Endothelial cell of umbilical vein (primary cell): ENCODE measurements at regions not wholly inside any gene's neighbourhood (a gene's known extent, or its start where the extent isn't known, plus 50 kb on each side); places are given as distances from the start of the nearest gene placed in this dataset.

Source experiments
- BruUV-seq: library from RNA; stranded (reverse); fragments of 400-500 nt; replicated peaks from 2 replicates; lab custom pipeline; 2021; lab: Mats Ljungman, UMichigan
- CTCF ChIA-PET: fragments of 300-600, 350-600 bp; sonication (Branson Sonifier 250); formaldehyde crosslinking; loops from one replicate; lab custom pipeline; 2021; ENCODE audit warnings: antibody characterized with exemption, inconsistent platforms; lab: Charles Lee
- POLR2A ChIA-PET: fragments of 300-600, 350-600 bp; sonication (Branson Sonifier 250); formaldehyde crosslinking; loops from one replicate; lab custom pipeline; 2021; ENCODE audit warnings: antibody characterized with exemption, inconsistent platforms; lab: Charles Lee
- DNase-seq: peaks from one replicate; pipeline ENCODE4 v3.0.0-alpha.2; 2011; ENCODE audit warnings: low read depth, low spot score
- FAIRE-seq: peaks from 2 replicates; lab custom pipeline; 2011; peaks lifted over from hg19 to GRCh38; lab: Jason Lieb, UNC
- H2AFZ ChIP-seq: 2 replicates; pipeline ENCODE4 v1.6.0; 2012; ENCODE audit warnings: low read depth, low read length, control low read depth, inconsistent platforms
- H3K27ac ChIP-seq: 2 replicates; pipeline ENCODE4 v1.5.1; 2011; ENCODE audit warnings: low read depth, mild to moderate bottlenecking, control low read depth, low read length, moderate library complexity; ENCODE audit not compliant: insufficient read depth
- H3K27me3 ChIP-seq, 2 experiments: 2 replicates each; pipeline versions ENCODE4 v1.6.0 to v1.6.1; 2011; ENCODE audit warnings: low read length in 2 of 2, mixed read lengths in 1 of 2; ENCODE audit not compliant: control insufficient read depth in 2 of 2, insufficient read depth in 2 of 2
- H3K36me3 ChIP-seq, 2 experiments: 2 replicates in 1 of 2; 3 replicates in 1 of 2; pipeline ENCODE4 v1.5.1; 2011; ENCODE audit warnings: low read length in 2 of 2, mild to moderate bottlenecking in 1 of 2, moderate library complexity in 1 of 2; ENCODE audit not compliant: control insufficient read depth in 2 of 2, insufficient read depth in 2 of 2; ENCODE audit errors: extremely low read depth in 1 of 2
- H3K4me1 ChIP-seq: 3 replicates; pipeline ENCODE4 v1.5.1; 2011; ENCODE audit warnings: mild to moderate bottlenecking, low read length; ENCODE audit not compliant: control insufficient read depth, insufficient read depth; ENCODE audit errors: extremely low read depth
- H3K4me2 ChIP-seq: 2 replicates; pipeline ENCODE4 v1.6.1; 2011; ENCODE audit warnings: low read length, control low read depth, mixed read lengths; ENCODE audit not compliant: insufficient read depth
- H3K4me3 ChIP-seq, 3 experiments: fragments of 200-600 bp in 1 of 3; sonication (generic), shearing (Covaris generic) in 1 of 3; replicated peaks in 1 of 3; 2 replicates each; pipeline ENCODE4 v1.5.1; 2011 to 2016; ENCODE audit warnings: control low read depth in 3 of 3, low read length in 3 of 3, mild to moderate bottlenecking in 2 of 3, inconsistent platforms in 1 of 3, low read depth in 1 of 3, moderate library complexity in 1 of 3; ENCODE audit not compliant: insufficient read depth in 1 of 3
- H3K79me2 ChIP-seq: 2 replicates; pipeline ENCODE4 v1.6.0; 2012; ENCODE audit warnings: low read length, inconsistent platforms; ENCODE audit not compliant: control insufficient read depth, insufficient read depth
- H3K9ac ChIP-seq: replicated peaks from 2 replicates; pipeline ENCODE3; 2011; ENCODE audit warnings: low read length, control low read depth; ENCODE audit not compliant: insufficient read depth; ENCODE audit errors: extremely low read depth
- H3K9me1 ChIP-seq: replicated peaks from 3 replicates; pipeline ENCODE4 v1.6.0; 2011; ENCODE audit warnings: mild to moderate bottlenecking, low read length; ENCODE audit not compliant: control insufficient read depth, insufficient read depth; ENCODE audit errors: extremely low read depth
- H3K9me3 ChIP-seq: replicated peaks from 2 replicates; pipeline ENCODE4 v1.5.1; 2012; ENCODE audit warnings: low read length, inconsistent platforms; ENCODE audit not compliant: control insufficient read depth, insufficient read depth
- H4K20me1 ChIP-seq: replicated peaks from 2 replicates; pipeline ENCODE3; 2011; ENCODE audit warnings: mild to moderate bottlenecking, low read length; ENCODE audit not compliant: control insufficient read depth, insufficient read depth; ENCODE audit errors: extremely low read depth
- CTCF ChIP-seq, 2 donors: IDR thresholded peaks; 1 replicate in 1 of 2; 2 replicates in 1 of 2; pipeline ENCODE4 v1.5.1; 2011; ENCODE audit warnings: low read length in 2 of 2, mild to moderate bottlenecking in 2 of 2, moderate library complexity in 2 of 2, control low read depth in 1 of 2, inconsistent platforms in 1 of 2, low read depth in 1 of 2; ENCODE audit not compliant: insufficient read depth in 1 of 2; ENCODE audit errors: extremely low read depth in 1 of 2
- GATA2 ChIP-seq: IDR thresholded peaks from 2 replicates; pipeline ENCODE4 v1.7.0; 2011; ENCODE audit warnings: low read depth, mild to moderate bottlenecking, moderate library complexity, mixed read lengths, low read length; ENCODE audit not compliant: insufficient read length, insufficient read depth
- MAX ChIP-seq: IDR thresholded peaks from 2 replicates; pipeline ENCODE4 v1.6.1; 2011; ENCODE audit not compliant: insufficient read depth, insufficient read length
- dilution Hi-C: fragments of 300-500 bp; cut with MboI; formaldehyde crosslinking; loops from one replicate; pipeline ENCODE4 v1.15.0; 2019; ENCODE audit warnings: low sequenced_read_pairs; ENCODE audit not compliant: extremely low pct_ligation_motif_present
- intact Hi-C: fragments of 100-400 bp; cut with micrococcal nuclease; formaldehyde crosslinking; loops from one replicate; pipeline ENCODE4 v1.10.0; 2022

GRCh38 chr10:61125560-61126170 is 181.7 kb upstream of the RHOBTB1 start:
- Histone ChIP-seq H3K27ac (no peak overlapping the region), H3K36me3 (no peaks in the 10 kb centered on the region), H3K4me1 (peaks cover 5% of the 10 kb centered on the region), H4K20me1 (no peaks in the 10 kb centered on the region), H3K9ac (no peak overlapping the region), H2AFZ (no peak overlapping the region), H3K27me3 (no peaks in the 10 kb centered on the region), H3K4me2 (no peak overlapping the region), H3K9me1 (no peaks in the 10 kb centered on the region), H3K4me3 (no peak overlapping the region), H3K9me3 (no peaks in the 10 kb centered on the region), H3K79me2 (no peaks in the 10 kb centered on the region)
- no peak for DNase-seq
- intact Hi-C loops (no loop called here), dilution Hi-C loops (no loop called here)
- FAIRE-seq, result no peak
- BruUV-seq, result no TSS peak
- TF ChIP-seq MAX, result no peak
- ChIA-PET POLR2A (no interaction called here), CTCF (interaction anchor here (1.1 kb wide), 1 partner anchor 16 kb away, joined by 3 read pairs; no protein-coding TSS in a partner anchor)

GRCh38 chr10:61124756-61125530 is 181.0 kb upstream of the RHOBTB1 start:
- intact Hi-C loops, result no loop called here
- POLR2A ChIA-PET, result no interaction called here

More at GRCh38 chr10:61124756-61125530, 181.0 kb upstream of the RHOBTB1 start:
- Histone ChIP-seq H3K27ac (no peak overlapping the region), H3K36me3 (no peaks in the 10 kb centered on the region), H3K79me2 (no peaks in the 10 kb centered on the region), H3K27me3 (no peaks in the 10 kb centered on the region), H3K4me3 (no peak overlapping the region), H3K9me1 (no peaks in the 10 kb centered on the region), H2AFZ (no peak overlapping the region), H3K4me1 (peaks cover 5% of the 10 kb centered on the region), H3K9me3 (no peaks in the 10 kb centered on the region), H3K9ac (no peak overlapping the region), H4K20me1 (no peaks in the 10 kb centered on the region), H3K4me2 (no peak overlapping the region)
- CTCF ChIA-PET, result no interaction called here
- dilution Hi-C loops, result no loop called here
- BruUV-seq, result no TSS peak
- FAIRE-seq (no peak), DNase-seq (no peak)
- no peak for TF ChIP-seq GATA2
- TF ChIP-seq CTCF (IDR thresholded peaks at IDR 0.05; ENCODE audit: extremely low read depth in 1 of 2, insufficient read depth in 1 of 2, low read depth in 1 of 2, low read length in 2 of 2), result no peak
